Neural cell (in vitro differentiated cells): ENCODE measurements at regions not wholly inside any gene's neighbourhood (a gene's known extent, or its start where the extent isn't known, plus 50 kb on each side); places are given as distances from the start of the nearest gene placed in this dataset.

Source experiments
- H2AFZ ChIP-seq: fragments of 200-600, 300-800 bp; sonication (generic), shearing (Covaris generic); 2 replicates; pipeline ENCODE4 v1.6.0; 2014; ENCODE audit warnings: low read depth, mild to moderate bottlenecking, antibody characterized with exemption, low read length, moderate library complexity
- H3F3A ChIP-seq: fragments of 200-600 bp; shearing (Covaris generic); 2 replicates; pipeline ENCODE4 v1.6.1; 2016; ENCODE audit warnings: mild to moderate bottlenecking, moderate library complexity, mixed read lengths, antibody characterized with exemption, low read length; ENCODE audit not compliant: insufficient read depth, poor library complexity, severe bottlenecking
- H3K27ac ChIP-seq: fragments of 200-600, 300-800 bp; sonication (generic), shearing (Covaris generic); 2 replicates; pipeline ENCODE4 v1.5.1; 2014; ENCODE audit warnings: mild to moderate bottlenecking, low read length, moderate library complexity
- H3K27me3 ChIP-seq: fragments of 300-800, 200-600 bp; sonication (generic), shearing (Covaris generic); 2 replicates; pipeline ENCODE4 v1.6.0; 2014; ENCODE audit warnings: mild to moderate bottlenecking, low read depth, low read length, moderate library complexity; ENCODE audit not compliant: insufficient read depth
- H3K36me3 ChIP-seq: fragments of 300-800, 200-600 bp; sonication (generic), shearing (Covaris generic); 2 replicates; pipeline ENCODE4 v1.5.1; 2014; ENCODE audit warnings: mild to moderate bottlenecking, antibody characterized with exemption, low read length, moderate library complexity; ENCODE audit not compliant: insufficient read depth
- H3K4me2 ChIP-seq: fragments of 300-800, 200-600 bp; sonication (generic), shearing (Covaris generic); 2 replicates; pipeline ENCODE4 v1.6.0; 2014; ENCODE audit warnings: mild to moderate bottlenecking, low read length
- H3K4me3 ChIP-seq: fragments of 300-800, 200-600 bp; sonication (generic), shearing (Covaris generic); 2 replicates; pipeline ENCODE4 v1.5.1; 2014; ENCODE audit warnings: mild to moderate bottlenecking, low read length, moderate library complexity
- H3K79me2 ChIP-seq: fragments of 200-600 bp; shearing (Covaris generic); replicated peaks from 2 replicates; pipeline ENCODE4 v1.6.0; 2014; ENCODE audit warnings: mild to moderate bottlenecking, low read length, moderate library complexity; ENCODE audit not compliant: insufficient read depth
- H3K9ac ChIP-seq: fragments of 300-800, 200-600 bp; sonication (generic), shearing (Covaris generic); 2 replicates; pipeline ENCODE4 v1.6.1; 2016; ENCODE audit warnings: mild to moderate bottlenecking, low read length, mixed read lengths
- H3K9me2 ChIP-seq: fragments of 200-600 bp; shearing (Covaris generic); 2 replicates; pipeline ENCODE4 v1.6.1; 2016; ENCODE audit warnings: mild to moderate bottlenecking, low read length, mixed read lengths; ENCODE audit not compliant: insufficient read depth
- H3K9me3 ChIP-seq: fragments of 200-600, 300-800 bp; sonication (generic), shearing (Covaris generic); 2 replicates; pipeline ENCODE4 v1.6.1; 2016; ENCODE audit warnings: mild to moderate bottlenecking, mixed run types, low read length, moderate library complexity, mixed read lengths
- H4K20me1 ChIP-seq: fragments of 200-600 bp; shearing (Covaris generic); 2 replicates; pipeline ENCODE4 v1.6.1; 2016; ENCODE audit warnings: mild to moderate bottlenecking, mixed run types; ENCODE audit not compliant: insufficient read depth
- CTCF ChIP-seq: fragments of 450-650 bp; IDR thresholded peaks from 2 replicates; pipeline ENCODE4 v1.5.1; 2014; ENCODE audit warnings: antibody characterized with exemption, mild to moderate bottlenecking, moderate library complexity; ENCODE audit not compliant: poor library complexity, severe bottlenecking
- EP300 ChIP-seq: fragments of 450-650 bp; conservative IDR thresholded peaks from 2 replicates; pipeline ENCODE4 v1.6.1; 2014; ENCODE audit warnings: antibody characterized with exemption, mild to moderate bottlenecking, moderate library complexity; ENCODE audit not compliant: poor library complexity, severe bottlenecking
- EZH2 ChIP-seq: fragments of 200-600, 300-800 bp; shearing (Covaris generic), sonication (generic); IDR thresholded peaks from 2 replicates; pipeline ENCODE4 v1.6.1; 2014; ENCODE audit warnings: antibody characterized with exemption, low read length, borderline replicate concordance, mild to moderate bottlenecking; ENCODE audit not compliant: insufficient read depth, poor library complexity, severe bottlenecking
- MXI1 ChIP-seq: fragments of 450-650 bp; conservative IDR thresholded peaks from 2 replicates; pipeline ENCODE4 v1.6.1; 2014; ENCODE audit warnings: antibody characterized with exemption, mild to moderate bottlenecking; ENCODE audit not compliant: poor library complexity, severe bottlenecking
- POLR2AphosphoS5 ChIP-seq: IDR thresholded peaks from 2 replicates; pipeline ENCODE4 v1.6.1; 2012
- RAD21 ChIP-seq: fragments of 450-650 bp; conservative IDR thresholded peaks from 2 replicates; pipeline ENCODE4 v1.6.1; 2014; ENCODE audit warnings: antibody characterized with exemption, mild to moderate bottlenecking, moderate library complexity
- SMC3 ChIP-seq: fragments of 450-650 bp; conservative IDR thresholded peaks from 2 replicates; pipeline ENCODE4 v1.6.1; 2014; ENCODE audit warnings: antibody characterized with exemption, mild to moderate bottlenecking, moderate library complexity; ENCODE audit not compliant: poor library complexity
- TAF1 ChIP-seq: IDR thresholded peaks from 2 replicates; pipeline ENCODE4 v1.6.1; 2012; ENCODE audit warnings: low read depth
- TF ChIP-seq, protein P1 (sequence below): IDR thresholded peaks from 2 replicates; pipeline ENCODE4 v1.6.1; 2012; ENCODE audit warnings: borderline replicate concordance

DNA sequence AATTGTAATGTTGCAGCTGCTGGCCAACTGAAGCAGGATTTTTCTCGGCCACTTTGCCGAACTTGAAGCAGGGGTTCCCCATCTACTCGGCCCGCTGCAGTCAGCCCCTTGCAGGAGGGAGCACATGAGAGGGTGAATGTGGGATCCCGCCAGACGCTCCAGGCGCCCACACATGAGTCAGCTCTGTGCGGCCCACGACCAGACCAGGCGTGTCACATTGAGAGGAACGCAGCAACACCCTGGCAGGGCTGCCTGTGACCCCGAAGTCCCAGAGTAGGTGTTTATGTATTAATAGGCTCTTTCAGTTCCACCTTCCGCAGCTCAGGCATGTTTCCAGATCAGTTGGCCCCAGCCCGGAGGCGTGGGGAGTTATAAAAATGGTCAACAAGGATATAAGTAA, 344.7 kb upstream of the PABPC4L start:
- Histone ChIP-seq H3K9me3 (no peaks in the 10 kb centered on the region), H3K79me2 (no peaks in the 10 kb centered on the region), H3K4me3 (no peak overlapping the region), H2AFZ (no peak overlapping the region), H3K27ac (no peak overlapping the region), H3K9ac (no peak overlapping the region), H3K36me3 (no peaks in the 10 kb centered on the region), H4K20me1 (no peaks in the 10 kb centered on the region), H3F3A (no peaks in the 10 kb centered on the region), H3K4me2 (no peak overlapping the region), H3K9me2 (no peaks in the 10 kb centered on the region), H3K27me3 (no peaks in the 10 kb centered on the region)
- TF ChIP-seq SMC3 = no peak
- no peak for TF ChIP-seq RAD21
- no peak for TF ChIP-seq POLR2AphosphoS5
- no peak for TF ChIP-seq EZH2
- TF ChIP-seq, protein P1, sequence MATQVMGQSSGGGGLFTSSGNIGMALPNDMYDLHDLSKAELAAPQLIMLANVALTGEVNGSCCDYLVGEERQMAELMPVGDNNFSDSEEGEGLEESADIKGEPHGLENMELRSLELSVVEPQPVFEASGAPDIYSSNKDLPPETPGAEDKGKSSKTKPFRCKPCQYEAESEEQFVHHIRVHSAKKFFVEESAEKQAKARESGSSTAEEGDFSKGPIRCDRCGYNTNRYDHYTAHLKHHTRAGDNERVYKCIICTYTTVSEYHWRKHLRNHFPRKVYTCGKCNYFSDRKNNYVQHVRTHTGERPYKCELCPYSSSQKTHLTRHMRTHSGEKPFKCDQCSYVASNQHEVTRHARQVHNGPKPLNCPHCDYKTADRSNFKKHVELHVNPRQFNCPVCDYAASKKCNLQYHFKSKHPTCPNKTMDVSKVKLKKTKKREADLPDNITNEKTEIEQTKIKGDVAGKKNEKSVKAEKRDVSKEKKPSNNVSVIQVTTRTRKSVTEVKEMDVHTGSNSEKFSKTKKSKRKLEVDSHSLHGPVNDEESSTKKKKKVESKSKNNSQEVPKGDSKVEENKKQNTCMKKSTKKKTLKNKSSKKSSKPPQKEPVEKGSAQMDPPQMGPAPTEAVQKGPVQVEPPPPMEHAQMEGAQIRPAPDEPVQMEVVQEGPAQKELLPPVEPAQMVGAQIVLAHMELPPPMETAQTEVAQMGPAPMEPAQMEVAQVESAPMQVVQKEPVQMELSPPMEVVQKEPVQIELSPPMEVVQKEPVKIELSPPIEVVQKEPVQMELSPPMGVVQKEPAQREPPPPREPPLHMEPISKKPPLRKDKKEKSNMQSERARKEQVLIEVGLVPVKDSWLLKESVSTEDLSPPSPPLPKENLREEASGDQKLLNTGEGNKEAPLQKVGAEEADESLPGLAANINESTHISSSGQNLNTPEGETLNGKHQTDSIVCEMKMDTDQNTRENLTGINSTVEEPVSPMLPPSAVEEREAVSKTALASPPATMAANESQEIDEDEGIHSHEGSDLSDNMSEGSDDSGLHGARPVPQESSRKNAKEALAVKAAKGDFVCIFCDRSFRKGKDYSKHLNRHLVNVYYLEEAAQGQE = no peak
- TF ChIP-seq CTCF = no peak
- no peak for TF ChIP-seq MXI1
- TF ChIP-seq TAF1 = no peak
- TF ChIP-seq EP300 = no peak

- Histone ChIP-seq H3K4me2 (no peak overlapping the region), H3F3A (no peaks in the 10 kb centered on the region)
Measured at GRCh38 chr4:134544303-134544770, 342.7 kb upstream of the PABPC4L start.

GRCh38 chr4:134540588-134540987, 339.0 kb upstream of the PABPC4L start:
- Histone ChIP-seq H4K20me1 (no peaks in the 10 kb centered on the region), H3K9me3 (no peaks in the 10 kb centered on the region), H3K9ac (no peak overlapping the region), H3K79me2 (no peaks in the 10 kb centered on the region), H3K4me3 (no peak overlapping the region), H3K9me2 (no peaks in the 10 kb centered on the region), H3K36me3 (no peaks in the 10 kb centered on the region), H3K27me3 (no peaks in the 10 kb centered on the region), H3F3A (no peaks in the 10 kb centered on the region), H2AFZ (no peak overlapping the region), H3K27ac (no peak overlapping the region), H3K4me2 (no peak overlapping the region)
- TF ChIP-seq CTCF (no peak), POLR2AphosphoS5 (no peak), MXI1 (no peak), RAD21 (no peak)
- TF ChIP-seq, protein P1 = no peak

More at GRCh38 chr4:134544303-134544770, 342.7 kb upstream of the PABPC4L start:
- H3K9ac ChIP-seq = no peak overlapping the region
- H3K79me2 ChIP-seq = no peaks in the 10 kb centered on the region
- H3K9me3 ChIP-seq = no peaks in the 10 kb centered on the region
- H3K9me2 ChIP-seq = no peaks in the 10 kb centered on the region
- H3K27me3 ChIP-seq = no peaks in the 10 kb centered on the region
- TF ChIP-seq POLR2AphosphoS5 (no peak), TAF1 (no peak)
- no peak overlapping the region for H2AFZ ChIP-seq
- no peak overlapping the region for H3K4me3 ChIP-seq
- no peaks in the 10 kb centered on the region for H3K36me3 ChIP-seq
- no peaks in the 10 kb centered on the region for H4K20me1 ChIP-seq
- H3K27ac ChIP-seq = no peak overlapping the region
